GM19043 (cell line): ENCODE measurements at regions not wholly inside any gene's neighbourhood (a gene's known extent, or its start where the extent isn't known, plus 50 kb on each side); places are given as distances from the start of the nearest gene placed in this dataset.
"Not testable (repeated sequence)": the region's sequence is repeated elsewhere in the genome, so short reads cannot be mapped to it uniquely, and the experiment has no call there.

ENCODE experiments used
- ATAC-seq: cut with Tn5 transposase; IDR thresholded peaks from one replicate; pipeline ENCODE4 v1.9.1; 2021; ENCODE audit warnings: low read depth; ENCODE audit not compliant: unreplicated experiment

- no peak for ATAC-seq
These were observed 157.0 kb upstream of the DEPDC1 start for GRCh38 chr1:68653882-68654281.

GRCh38 chr1:68673771-68674170 is 176.9 kb upstream of the DEPDC1 start:
- no peak for ATAC-seq

- ATAC-seq, result no peak
These were observed 178.5 kb upstream of the DEPDC1 start for GRCh38 chr1:68675336-68675735.

- ATAC-seq, result no peak
These were observed 180.9 kb upstream of the DEPDC1 start for GRCh38 chr1:68677684-68678351.

GRCh38 chr1:68696221-68696620 is 199.3 kb upstream of the DEPDC1 start:
- ATAC-seq, result no peak

GRCh38 chr1:68703921-68704354 is 207.1 kb upstream of the DEPDC1 start:
- ATAC-seq, result no peak

GRCh38 chr1:68704800-68705443 is 208.0 kb upstream of the DEPDC1 start:
- no peak for ATAC-seq

GRCh38 chr1:68705466-68705865 is 208.6 kb upstream of the DEPDC1 start:
- ATAC-seq, result no peak

GRCh38 chr1:68706639-68707317 is 209.9 kb upstream of the DEPDC1 start:
- no peak for ATAC-seq

- no peak for ATAC-seq
These were observed 220.4 kb upstream of the DEPDC1 start for GRCh38 chr1:68717330-68717729.

- no peak for ATAC-seq
These were observed 223.6 kb upstream of the DEPDC1 start for GRCh38 chr1:68720476-68720875.

GRCh38 chr1:68723791-68724190 is 226.9 kb upstream of the DEPDC1 start:
- no peak for ATAC-seq

- no peak for ATAC-seq
These were observed 228.3 kb upstream of the DEPDC1 start for GRCh38 chr1:68725001-68725752.

GRCh38 chr1:68739486-68739885 is 242.6 kb upstream of the DEPDC1 start:
- not testable (repeated sequence) for ATAC-seq

GRCh38 chr1:68745011-68745410 is 248.1 kb upstream of the DEPDC1 start:
- ATAC-seq, result no peak

GRCh38 chr1:68745451-68745850 is 248.6 kb upstream of the DEPDC1 start:
- no peak for ATAC-seq

GRCh38 chr1:68746378-68746777 is 249.5 kb upstream of the DEPDC1 start:
- no peak for ATAC-seq

GRCh38 chr1:68751723-68752122 is 254.8 kb upstream of the DEPDC1 start:
- ATAC-seq, result no peak

GRCh38 chr1:68758666-68759209 is 261.9 kb upstream of the DEPDC1 start:
- no peak for ATAC-seq

GRCh38 chr1:68767941-68768340 is 271.1 kb upstream of the DEPDC1 start:
- ATAC-seq, result no peak

- no peak for ATAC-seq
These were observed 273.9 kb upstream of the DEPDC1 start for GRCh38 chr1:68770817-68771216.
